Liver (tissue), 8 donors: ENCODE measurements at regions not wholly inside any gene's neighbourhood (a gene's known extent, or its start where the extent isn't known, plus 50 kb on each side); places are given as distances from the start of the nearest gene placed in this dataset.

ENCODE experiments used
- DNase-seq: peaks from one replicate; pipeline ENCODE4 v3.0.0-alpha.2; 2017; ENCODE audit warnings: low spot score
- H3K27ac ChIP-seq, 2 donors: one replicate each; pipeline ENCODE4 v1.7.0; 2013; ENCODE audit warnings: inconsistent platforms in 2 of 2, low read length in 2 of 2, control low read depth in 1 of 2, low read depth in 1 of 2, mild to moderate bottlenecking in 1 of 2
- H3K27me3 ChIP-seq, 4 donors: one replicate each; pipeline versions ENCODE4 v1.6.1 to v1.7.0; 2013; ENCODE audit warnings: low read length in 3 of 4, inconsistent platforms in 1 of 4, mild to moderate bottlenecking in 1 of 4, moderate library complexity in 1 of 4; ENCODE audit not compliant: control insufficient read depth in 4 of 4, insufficient read depth in 4 of 4
- H3K36me3 ChIP-seq, 4 donors: one replicate each; pipeline versions ENCODE4 v1.6.1 to v1.7.0; 2013; ENCODE audit warnings: low read length in 3 of 4, mild to moderate bottlenecking in 3 of 4, low read depth in 1 of 4, moderate library complexity in 1 of 4; ENCODE audit not compliant: control insufficient read depth in 4 of 4, insufficient read depth in 3 of 4
- H3K4me1 ChIP-seq, 4 donors: one replicate each; pipeline versions ENCODE4 v1.6.1 to v1.7.0; 2013; ENCODE audit warnings: low read length in 3 of 4, mild to moderate bottlenecking in 3 of 4, moderate library complexity in 1 of 4; ENCODE audit not compliant: control insufficient read depth in 4 of 4, insufficient read depth in 4 of 4
- H3K4me3 ChIP-seq, 3 donors: one replicate each; pipeline versions ENCODE4 v1.6.1 to v1.7.0; 2013; ENCODE audit warnings: low read length in 3 of 3, control low read depth in 1 of 3, low read depth in 1 of 3, mild to moderate bottlenecking in 1 of 3
- H3K9ac ChIP-seq, 2 donors: one replicate each; pipeline ENCODE4 v1.7.0; 2013; ENCODE audit warnings: low read length in 2 of 2, mild to moderate bottlenecking in 2 of 2, moderate library complexity in 2 of 2, control low read depth in 1 of 2, low read depth in 1 of 2
- H3K9me3 ChIP-seq, 4 donors: one replicate each; pipeline versions ENCODE4 v1.6.1 to v1.7.0; 2013; ENCODE audit warnings: low read length in 3 of 4; ENCODE audit not compliant: control insufficient read depth in 4 of 4
- ATF3 ChIP-seq: IDR thresholded peaks from 2 replicates; pipeline ENCODE4 v1.6.1; 2016; ENCODE audit warnings: antibody characterized with exemption
- EGR1 ChIP-seq, 2 donors: IDR thresholded peaks; 2 replicates each; pipeline ENCODE4 v1.6.1; 2016 to 2018; ENCODE audit warnings: antibody characterized with exemption in 2 of 2, low read depth in 2 of 2
- FOXA1 ChIP-seq: IDR thresholded peaks from 2 replicates; pipeline ENCODE4 v1.6.1; 2016; ENCODE audit warnings: antibody characterized with exemption
- FOXA2 ChIP-seq: IDR thresholded peaks from 2 replicates; pipeline ENCODE4 v1.6.1; 2016; ENCODE audit warnings: antibody characterized with exemption
- GABPA ChIP-seq, 2 donors: IDR thresholded peaks in 1 of 2; conservative IDR thresholded peaks in 1 of 2; 2 replicates each; pipeline ENCODE4 v1.6.1; 2016; ENCODE audit warnings: antibody characterized with exemption in 2 of 2, mild to moderate bottlenecking in 1 of 2, moderate library complexity in 1 of 2
- HNF4A ChIP-seq, 2 donors: conservative IDR thresholded peaks; 2 replicates each; pipeline ENCODE4 v1.6.1; 2016; ENCODE audit warnings: antibody characterized with exemption in 2 of 2, mild to moderate bottlenecking in 2 of 2
- HNF4G ChIP-seq: IDR thresholded peaks from 2 replicates; pipeline ENCODE4 v1.6.1; 2016; ENCODE audit warnings: antibody characterized with exemption
- JUND ChIP-seq, 2 donors: IDR thresholded peaks; 2 replicates each; pipeline ENCODE4 v1.6.1; 2016; ENCODE audit warnings: antibody characterized with exemption in 2 of 2
- NR2F2 ChIP-seq: IDR thresholded peaks from 2 replicates; pipeline ENCODE4 v1.6.1; 2016; ENCODE audit warnings: antibody characterized with exemption
- RAD21 ChIP-seq, 2 donors: IDR thresholded peaks; 2 replicates each; pipeline ENCODE4 v1.6.1; 2016; ENCODE audit warnings: antibody characterized with exemption in 2 of 2, mild to moderate bottlenecking in 2 of 2
- RXRA ChIP-seq, 2 donors: IDR thresholded peaks; 2 replicates each; pipeline ENCODE4 v1.6.1; 2017 to 2018; ENCODE audit warnings: antibody characterized with exemption in 2 of 2, mild to moderate bottlenecking in 1 of 2
- SP1 ChIP-seq: IDR thresholded peaks from 2 replicates; pipeline ENCODE4 v1.6.1; 2018; ENCODE audit warnings: antibody characterized with exemption, mild to moderate bottlenecking
- TAF1 ChIP-seq: conservative IDR thresholded peaks from 2 replicates; pipeline ENCODE4 v1.6.1; 2016; ENCODE audit warnings: antibody characterized with exemption, mild to moderate bottlenecking
- YY1 ChIP-seq: IDR thresholded peaks from 2 replicates; pipeline ENCODE4 v1.6.1; 2016; ENCODE audit warnings: antibody characterized with exemption, mild to moderate bottlenecking
- WGBS: extraction: QIAGEN DNeasy Blood & Tissue Kit; methylation state at CpG from one replicate; pipeline ENCODE4 v1.1.7; 2013; 5-methylcytosine and 5-hydroxymethylcytosine counted together
- TF ChIP-seq, protein P1 (sequence below): IDR thresholded peaks from 2 replicates; pipeline ENCODE4 v1.6.1; 2016; ENCODE audit warnings: antibody characterized with exemption
- TF ChIP-seq, protein P2 (sequence below): IDR thresholded peaks from 2 replicates; pipeline ENCODE4 v1.6.1; 2016; ENCODE audit warnings: antibody characterized with exemption, mild to moderate bottlenecking
- TF ChIP-seq, protein P3 (sequence below): IDR thresholded peaks from 2 replicates; pipeline ENCODE4 v1.6.1; 2016; ENCODE audit warnings: antibody characterized with exemption
- TF ChIP-seq, protein P4 (sequence below): fragments of 150-350 bp; IDR thresholded peaks from 2 replicates; pipeline ENCODE4 v1.5.1; 2017; ENCODE audit warnings: improper control_type of control experiment, low read depth, low read length; ENCODE audit not compliant: missing input control
- donor health status: healthy.
- donor health status: healthy.
- donor health status: healthy.
- donor health status: healthy.
- donor health status: healthy.

- 75% methylated on average over 2 of the region's 2 CpGs for WGBS
- Histone ChIP-seq H3K27me3 (no peaks in the 10 kb centered on the region), H3K4me1 (no peaks in the 10 kb centered on the region), H3K36me3 (no peaks in the 10 kb centered on the region), H3K27ac (no peak overlapping the region), H3K4me3 (no peak overlapping the region), H3K9ac (no peak overlapping the region), H3K9me3 (no peaks in the 10 kb centered on the region)
- no peak for TF ChIP-seq RAD21 (IDR thresholded peaks at IDR 0.05)
- TF ChIP-seq, protein P1, sequence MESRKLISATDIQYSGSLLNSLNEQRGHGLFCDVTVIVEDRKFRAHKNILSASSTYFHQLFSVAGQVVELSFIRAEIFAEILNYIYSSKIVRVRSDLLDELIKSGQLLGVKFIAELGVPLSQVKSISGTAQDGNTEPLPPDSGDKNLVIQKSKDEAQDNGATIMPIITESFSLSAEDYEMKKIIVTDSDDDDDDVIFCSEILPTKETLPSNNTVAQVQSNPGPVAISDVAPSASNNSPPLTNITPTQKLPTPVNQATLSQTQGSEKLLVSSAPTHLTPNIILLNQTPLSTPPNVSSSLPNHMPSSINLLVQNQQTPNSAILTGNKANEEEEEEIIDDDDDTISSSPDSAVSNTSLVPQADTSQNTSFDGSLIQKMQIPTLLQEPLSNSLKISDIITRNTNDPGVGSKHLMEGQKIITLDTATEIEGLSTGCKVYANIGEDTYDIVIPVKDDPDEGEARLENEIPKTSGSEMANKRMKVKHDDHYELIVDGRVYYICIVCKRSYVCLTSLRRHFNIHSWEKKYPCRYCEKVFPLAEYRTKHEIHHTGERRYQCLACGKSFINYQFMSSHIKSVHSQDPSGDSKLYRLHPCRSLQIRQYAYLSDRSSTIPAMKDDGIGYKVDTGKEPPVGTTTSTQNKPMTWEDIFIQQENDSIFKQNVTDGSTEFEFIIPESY = no peak
- no peak for TF ChIP-seq RXRA (IDR thresholded peaks at IDR 0.05)
- no peak for TF ChIP-seq HNF4A (conservative IDR thresholded peaks at IDR 0.05)
- no peak for TF ChIP-seq GABPA (IDR thresholded peaks at IDR 0.05 in 1 of 2, conservative IDR thresholded peaks at IDR 0.05 in 1 of 2)
- TF ChIP-seq JUND (IDR thresholded peaks at IDR 0.05) = no peak
- TF ChIP-seq, protein P2, sequence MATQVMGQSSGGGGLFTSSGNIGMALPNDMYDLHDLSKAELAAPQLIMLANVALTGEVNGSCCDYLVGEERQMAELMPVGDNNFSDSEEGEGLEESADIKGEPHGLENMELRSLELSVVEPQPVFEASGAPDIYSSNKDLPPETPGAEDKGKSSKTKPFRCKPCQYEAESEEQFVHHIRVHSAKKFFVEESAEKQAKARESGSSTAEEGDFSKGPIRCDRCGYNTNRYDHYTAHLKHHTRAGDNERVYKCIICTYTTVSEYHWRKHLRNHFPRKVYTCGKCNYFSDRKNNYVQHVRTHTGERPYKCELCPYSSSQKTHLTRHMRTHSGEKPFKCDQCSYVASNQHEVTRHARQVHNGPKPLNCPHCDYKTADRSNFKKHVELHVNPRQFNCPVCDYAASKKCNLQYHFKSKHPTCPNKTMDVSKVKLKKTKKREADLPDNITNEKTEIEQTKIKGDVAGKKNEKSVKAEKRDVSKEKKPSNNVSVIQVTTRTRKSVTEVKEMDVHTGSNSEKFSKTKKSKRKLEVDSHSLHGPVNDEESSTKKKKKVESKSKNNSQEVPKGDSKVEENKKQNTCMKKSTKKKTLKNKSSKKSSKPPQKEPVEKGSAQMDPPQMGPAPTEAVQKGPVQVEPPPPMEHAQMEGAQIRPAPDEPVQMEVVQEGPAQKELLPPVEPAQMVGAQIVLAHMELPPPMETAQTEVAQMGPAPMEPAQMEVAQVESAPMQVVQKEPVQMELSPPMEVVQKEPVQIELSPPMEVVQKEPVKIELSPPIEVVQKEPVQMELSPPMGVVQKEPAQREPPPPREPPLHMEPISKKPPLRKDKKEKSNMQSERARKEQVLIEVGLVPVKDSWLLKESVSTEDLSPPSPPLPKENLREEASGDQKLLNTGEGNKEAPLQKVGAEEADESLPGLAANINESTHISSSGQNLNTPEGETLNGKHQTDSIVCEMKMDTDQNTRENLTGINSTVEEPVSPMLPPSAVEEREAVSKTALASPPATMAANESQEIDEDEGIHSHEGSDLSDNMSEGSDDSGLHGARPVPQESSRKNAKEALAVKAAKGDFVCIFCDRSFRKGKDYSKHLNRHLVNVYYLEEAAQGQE = no peak
- TF ChIP-seq ATF3 = no peak
- no peak for TF ChIP-seq FOXA1
- TF ChIP-seq TAF1 = no peak
- no peak for TF ChIP-seq YY1
- TF ChIP-seq NR2F2 = no peak
- TF ChIP-seq, protein P3, sequence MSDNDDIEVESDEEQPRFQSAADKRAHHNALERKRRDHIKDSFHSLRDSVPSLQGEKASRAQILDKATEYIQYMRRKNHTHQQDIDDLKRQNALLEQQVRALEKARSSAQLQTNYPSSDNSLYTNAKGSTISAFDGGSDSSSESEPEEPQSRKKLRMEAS = no peak
- no peak for TF ChIP-seq SP1
- no peak for TF ChIP-seq HNF4G
- TF ChIP-seq EGR1 (IDR thresholded peaks at IDR 0.05; ENCODE audit: low read depth in 2 of 2) = no peak
- TF ChIP-seq FOXA2 = no peak
- TF ChIP-seq, protein P4, sequence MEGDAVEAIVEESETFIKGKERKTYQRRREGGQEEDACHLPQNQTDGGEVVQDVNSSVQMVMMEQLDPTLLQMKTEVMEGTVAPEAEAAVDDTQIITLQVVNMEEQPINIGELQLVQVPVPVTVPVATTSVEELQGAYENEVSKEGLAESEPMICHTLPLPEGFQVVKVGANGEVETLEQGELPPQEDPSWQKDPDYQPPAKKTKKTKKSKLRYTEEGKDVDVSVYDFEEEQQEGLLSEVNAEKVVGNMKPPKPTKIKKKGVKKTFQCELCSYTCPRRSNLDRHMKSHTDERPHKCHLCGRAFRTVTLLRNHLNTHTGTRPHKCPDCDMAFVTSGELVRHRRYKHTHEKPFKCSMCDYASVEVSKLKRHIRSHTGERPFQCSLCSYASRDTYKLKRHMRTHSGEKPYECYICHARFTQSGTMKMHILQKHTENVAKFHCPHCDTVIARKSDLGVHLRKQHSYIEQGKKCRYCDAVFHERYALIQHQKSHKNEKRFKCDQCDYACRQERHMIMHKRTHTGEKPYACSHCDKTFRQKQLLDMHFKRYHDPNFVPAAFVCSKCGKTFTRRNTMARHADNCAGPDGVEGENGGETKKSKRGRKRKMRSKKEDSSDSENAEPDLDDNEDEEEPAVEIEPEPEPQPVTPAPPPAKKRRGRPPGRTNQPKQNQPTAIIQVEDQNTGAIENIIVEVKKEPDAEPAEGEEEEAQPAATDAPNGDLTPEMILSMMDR = no peak
- DNase-seq = no peak
These were observed 1089.8 kb downstream of the TUSC7 start for GRCh38 chr3:117799387-117799735.

DNA sequence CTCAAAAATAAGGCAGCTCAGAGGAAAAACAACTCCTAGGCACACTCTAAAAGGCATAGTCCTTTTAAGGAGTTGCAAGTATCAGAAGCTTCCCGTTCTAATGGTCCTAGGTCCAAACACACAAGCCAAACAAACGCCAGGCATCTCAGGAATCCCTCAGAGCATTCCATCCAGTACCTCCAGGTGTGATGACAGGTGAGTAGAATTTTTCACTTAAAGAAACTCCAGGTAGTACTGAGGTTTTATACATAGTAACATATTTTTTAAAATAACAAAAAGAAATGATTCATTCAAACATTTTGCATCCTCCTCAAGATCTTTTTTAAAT is 1092.3 kb downstream of the TUSC7 start:
- TF ChIP-seq HNF4G (no peak), TAF1 (no peak), EGR1 (IDR thresholded peaks at IDR 0.05; ENCODE audit: low read depth in 2 of 2) (no peak), SP1 (no peak), FOXA2 (no peak), FOXA1 (no peak), HNF4A (conservative IDR thresholded peaks at IDR 0.05) (no peak)
- TF ChIP-seq, protein P2 = no peak
- H3K9me3 ChIP-seq = no peaks in the 10 kb centered on the region
- no peaks in the 10 kb centered on the region for H3K27me3 ChIP-seq
- 12% methylated on average over 2 of the region's 2 CpGs for WGBS
- H3K36me3 ChIP-seq = no peaks in the 10 kb centered on the region
- no peaks in the 10 kb centered on the region for H3K4me1 ChIP-seq
- no peak overlapping the region for H3K4me3 ChIP-seq
- no peak overlapping the region for H3K9ac ChIP-seq
- DNase-seq = no peak
- H3K27ac ChIP-seq = no peak overlapping the region
